Heart left ventricle (tissue), 16 donors: ENCODE measurements at regions not wholly inside any gene's neighbourhood (a gene's known extent, or its start where the extent isn't known, plus 50 kb on each side); places are given as distances from the start of the nearest gene placed in this dataset.

Experiments
- ATAC-seq, 4 donors: fragments of 200-7000 bp; cut with Tn5 transposase; one replicate each; pipeline ENCODE4 v1.9.1; 2020 to 2022; ENCODE audit warnings: moderate library complexity in 4 of 4, mild to moderate bottlenecking in 3 of 4, moderate number of reproducible peaks in 1 of 4
- DNase-seq, 5 donors: peaks; one replicate each; pipeline ENCODE4 v3.0.0-alpha.2; 2020
- H3K27ac ChIP-seq, 12 donors: fragments of 200-600 bp; sonication (generic) in 4 of 12; one replicate each; pipeline versions ENCODE4 v1.5.0 to v1.8.0; 2016 to 2022; ENCODE audit warnings: mild to moderate bottlenecking in 2 of 12
- H3K27me3 ChIP-seq, 9 donors: fragments of 200-600 bp; sonication (generic) in 2 of 9; one replicate each; pipeline versions ENCODE4 v1.5.1 to v1.8.0; 2016 to 2022; ENCODE audit warnings: mild to moderate bottlenecking in 3 of 9
- H3K36me3 ChIP-seq, 9 donors: fragments of 200-600 bp; sonication (generic) in 2 of 9; one replicate each; pipeline versions ENCODE4 v1.5.0 to v1.8.0; 2018 to 2022; ENCODE audit warnings: mild to moderate bottlenecking in 2 of 9
- H3K4me1 ChIP-seq, 12 donors: fragments of 200-600 bp; sonication (generic) in 4 of 12; one replicate each; pipeline versions ENCODE4 v1.5.0 to v1.8.0; 2016 to 2022; ENCODE audit warnings: mild to moderate bottlenecking in 3 of 12
- H3K4me3 ChIP-seq, 12 donors: fragments of 200-600 bp; sonication (generic) in 4 of 12; one replicate each; pipeline versions ENCODE4 v1.5.0 to v1.8.0; 2017 to 2022; ENCODE audit warnings: mild to moderate bottlenecking in 9 of 12, moderate library complexity in 4 of 12
- H3K9me3 ChIP-seq, 12 donors: fragments of 200-600 bp; sonication (generic) in 4 of 12; one replicate each; pipeline versions ENCODE4 v1.5.0 to v1.8.0; 2016 to 2022; ENCODE audit warnings: mild to moderate bottlenecking in 1 of 12
- CTCF ChIP-seq, 12 donors: fragments of 200-600 bp; sonication (generic) in 4 of 12; IDR thresholded peaks; one replicate each; pipeline versions ENCODE4 v1.5.0 to v1.8.0; 2018 to 2022; ENCODE audit warnings: antibody characterized with exemption in 12 of 12, mild to moderate bottlenecking in 5 of 12
- POLR2A ChIP-seq, 2 donors: fragments of 450-650 bp; IDR thresholded peaks; one replicate each; pipeline ENCODE4 v1.6.1; 2017; ENCODE audit warnings: antibody characterized with exemption in 2 of 2, mild to moderate bottlenecking in 2 of 2, moderate library complexity in 2 of 2
- WGBS, 4 donors: extraction: QIAGEN DNeasy Blood & Tissue Kit in 2 of 4; methylation state at CpG; one replicate each; pipeline versions ENCODE4 v1.1.5 to v1.1.7; 2013 to 2018; 5-methylcytosine and 5-hydroxymethylcytosine counted together
- intact Hi-C, 10 donors: fragments of 100-400 bp; cut with DNase I; formaldehyde crosslinking; loops; one replicate each; pipeline versions ENCODE4 v1.11.1 to v1.14.2; 2022
- donor health status: ischemic (EF 13 %, LVEDD 7.1; RV severe dilation, severe dysfunction).
- donor health status: healthy with polysubstance abuse.
- donor health status: DM: no; HTN: yes; CAD: no.
- donor health status: DM: no; HTN: no; CAD: no.
- donor health status: ischemic (EF 25% LVEDD 6.9; RV normal size, moderate dysfunction).
- donor health status: ischemic (EF 25% LVEDD 5.7; RV mildly dilated, moderate dysfunction).
- donor health status: healthy.
- donor health status: DM: yes; HTN: yes; CAD: no.
- donor health status: ischemic (EF 35%, LVEDD 5.7; RV mildly dilated, moderate dysfunction).
- donor health status: nonischemic (EF 11% LVEDD 7.7; RV severe dilation, severe dysfunction).
- donor health status: DM: yes; HTN: yes; CAD: no.
- donor health status: PGD.
- donor health status: ischemic (EF 29% LVEDD 5.4; RV normal size, mild dysfunction).
- donor health status: nonischemic (EF 23%, LVEDD 6.1; RV moderate dilation, normal function).

GRCh38 chr7:142400042-142400533, 142.2 kb upstream of the PRSS58 start:
- Histone ChIP-seq H3K4me1 (no peaks in the 10 kb centered on the region), H3K4me3 (no peak overlapping the region), H3K27ac (no peak overlapping the region), H3K9me3 (no peaks in the 10 kb centered on the region), H3K27me3 (peaks cover 0 to 15% (median 0%) of the 10 kb centered on the region in 9 donors), H3K36me3 (no peaks in the 10 kb centered on the region)
- no peak for TF ChIP-seq POLR2A (IDR thresholded peaks at IDR 0.05)
- TF ChIP-seq CTCF (IDR thresholded peaks at IDR 0.05): no peak
- DNase-seq (no peak), ATAC-seq (no peak)
- intact Hi-C loops: no loop called here
- WGBS, 4 donors: 60 to 84% (median 68%) methylated on average over 2 to 5 of the region's 5 CpGs

- no peak for ATAC-seq
- WGBS, 4 donors: 51 to 65% (median 62%) methylated on average over 6 of the region's 6 CpGs
- Histone ChIP-seq H3K4me3 (no peak overlapping the region), H3K36me3 (no peaks in the 10 kb centered on the region), H3K27ac (no peak overlapping the region), H3K4me1 (peaks cover 0 to 2% (median 0%) of the 10 kb centered on the region in 12 donors), H3K9me3 (no peaks in the 10 kb centered on the region), H3K27me3 (no peaks in the 10 kb centered on the region)
- no peak for DNase-seq
- TF ChIP-seq POLR2A (IDR thresholded peaks at IDR 0.05): no peak
- peak in 1 of 12 donors; percentile 21 for TF ChIP-seq CTCF (IDR thresholded peaks at IDR 0.05)
- intact Hi-C loops: no loop called here
Observed at GRCh38 chr7:142391191-142391992, 133.5 kb upstream of the PRSS58 start.

DNA sequence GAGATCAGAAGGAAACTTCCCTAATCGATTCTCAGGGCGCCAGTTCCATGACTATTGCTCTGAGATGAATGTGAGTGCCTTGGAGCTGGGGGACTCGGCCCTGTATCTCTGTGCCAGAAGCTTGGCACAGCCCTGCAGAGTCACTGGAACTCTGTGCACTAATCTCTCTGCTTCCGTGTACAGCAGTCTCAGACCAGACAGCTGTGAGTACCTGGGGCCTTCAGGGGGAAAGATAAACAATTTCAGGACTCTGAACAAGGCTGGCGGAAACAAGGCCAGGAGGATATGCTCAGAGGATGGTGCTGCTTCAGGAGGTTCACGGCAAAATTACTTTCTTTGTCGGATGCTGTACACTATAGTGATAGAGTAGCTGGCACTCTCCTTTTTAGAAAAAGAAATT, 131.7 kb upstream of the PRSS58 start:
- no peaks in the 10 kb centered on the region for H3K9me3 ChIP-seq
- WGBS, 4 donors: 50 to 65% (median 52%) methylated on average over 7 of the region's 7 CpGs

More for the DNA sequence above, 131.7 kb upstream of the PRSS58 start:
- no peak overlapping the region for H3K27ac ChIP-seq
- no peaks in the 10 kb centered on the region for H3K36me3 ChIP-seq
- intact Hi-C loops: no loop called here
- ATAC-seq (no peak), DNase-seq (no peak)
- peaks cover 0 to 15% (median 2%) of the 10 kb centered on the region in 12 donors for H3K4me1 ChIP-seq
- no peak overlapping the region for H3K4me3 ChIP-seq
- TF ChIP-seq POLR2A (IDR thresholded peaks at IDR 0.05): no peak
- no peak for TF ChIP-seq CTCF (IDR thresholded peaks at IDR 0.05)
- no peaks in the 10 kb centered on the region for H3K27me3 ChIP-seq
